Tibial nerve (tissue), 3 donors: ENCODE measurements at regions not wholly inside any gene's neighbourhood (a gene's known extent, or its start where the extent isn't known, plus 50 kb on each side); places are given as distances from the start of the nearest gene placed in this dataset.

Experiments used
- POLR2A ChIP-seq, 2 donors: fragments of 450-650 bp; IDR thresholded peaks; one replicate each; pipeline ENCODE4 v1.6.1; 2017; ENCODE audit warnings: antibody characterized with exemption in 2 of 2, mild to moderate bottlenecking in 2 of 2, moderate library complexity in 2 of 2
- TF ChIP-seq, protein P1 (sequence below), 5 experiments: fragments of 200-600 bp in 3 of 5; fragments of 450-650 bp in 2 of 5; sonication (generic) in 3 of 5; IDR thresholded peaks; one replicate each; pipeline ENCODE4 v1.5.1; 2016 to 2019; ENCODE audit warnings: antibody characterized with exemption in 5 of 5, mild to moderate bottlenecking in 3 of 5, moderate library complexity in 2 of 5

DNA sequence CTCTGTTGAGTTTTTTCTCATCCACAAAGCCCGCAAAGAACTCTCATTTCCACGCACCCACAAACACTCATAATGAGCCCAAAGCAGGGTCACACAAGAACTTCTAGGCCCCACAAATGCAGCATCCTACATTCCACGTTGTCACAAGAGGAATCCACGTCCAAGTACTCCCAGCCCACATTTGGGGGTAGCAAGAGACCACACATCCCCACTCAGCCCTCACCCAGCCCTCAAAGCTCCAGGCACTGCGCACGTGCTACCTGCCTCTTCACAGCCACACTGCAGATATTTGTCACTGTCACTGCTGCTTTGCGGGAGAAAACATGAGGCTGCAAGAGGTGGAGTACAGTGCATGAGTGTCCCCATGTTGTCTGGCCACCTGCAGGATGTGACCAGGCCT, 187.6 kb upstream of the CDYL start:
- TF ChIP-seq POLR2A (IDR thresholded peaks at IDR 0.05) = no peak
- TF ChIP-seq, protein P1, sequence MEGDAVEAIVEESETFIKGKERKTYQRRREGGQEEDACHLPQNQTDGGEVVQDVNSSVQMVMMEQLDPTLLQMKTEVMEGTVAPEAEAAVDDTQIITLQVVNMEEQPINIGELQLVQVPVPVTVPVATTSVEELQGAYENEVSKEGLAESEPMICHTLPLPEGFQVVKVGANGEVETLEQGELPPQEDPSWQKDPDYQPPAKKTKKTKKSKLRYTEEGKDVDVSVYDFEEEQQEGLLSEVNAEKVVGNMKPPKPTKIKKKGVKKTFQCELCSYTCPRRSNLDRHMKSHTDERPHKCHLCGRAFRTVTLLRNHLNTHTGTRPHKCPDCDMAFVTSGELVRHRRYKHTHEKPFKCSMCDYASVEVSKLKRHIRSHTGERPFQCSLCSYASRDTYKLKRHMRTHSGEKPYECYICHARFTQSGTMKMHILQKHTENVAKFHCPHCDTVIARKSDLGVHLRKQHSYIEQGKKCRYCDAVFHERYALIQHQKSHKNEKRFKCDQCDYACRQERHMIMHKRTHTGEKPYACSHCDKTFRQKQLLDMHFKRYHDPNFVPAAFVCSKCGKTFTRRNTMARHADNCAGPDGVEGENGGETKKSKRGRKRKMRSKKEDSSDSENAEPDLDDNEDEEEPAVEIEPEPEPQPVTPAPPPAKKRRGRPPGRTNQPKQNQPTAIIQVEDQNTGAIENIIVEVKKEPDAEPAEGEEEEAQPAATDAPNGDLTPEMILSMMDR (IDR thresholded peaks at IDR 0.05) = no peak
